NCI-H1417 (cell line): ENCODE measurements at regions not wholly inside any gene's neighbourhood (a gene's known extent, or its start where the extent isn't known, plus 50 kb on each side); places are given as distances from the start of the nearest gene placed in this dataset.

Experiments
- DNase-seq, 3 experiments: peaks; one replicate each; lab custom pipeline; 2025; lab: John Stamatoyannopoulos, UW

GRCh38 chr11:76298255-76298654 is 82.7 kb downstream of the THAP12 start:
- no peak for DNase-seq

GRCh38 chr11:76296731-76297542 is 84.0 kb downstream of the THAP12 start:
- DNase-seq = no peak

- no peak for DNase-seq
These were observed 86.9 kb upstream of the WNT11 start for GRCh38 chr11:76293189-76293631.

GRCh38 chr11:76292583-76293188 is 86.4 kb upstream of the WNT11 start:
- no peak for DNase-seq

DNA sequence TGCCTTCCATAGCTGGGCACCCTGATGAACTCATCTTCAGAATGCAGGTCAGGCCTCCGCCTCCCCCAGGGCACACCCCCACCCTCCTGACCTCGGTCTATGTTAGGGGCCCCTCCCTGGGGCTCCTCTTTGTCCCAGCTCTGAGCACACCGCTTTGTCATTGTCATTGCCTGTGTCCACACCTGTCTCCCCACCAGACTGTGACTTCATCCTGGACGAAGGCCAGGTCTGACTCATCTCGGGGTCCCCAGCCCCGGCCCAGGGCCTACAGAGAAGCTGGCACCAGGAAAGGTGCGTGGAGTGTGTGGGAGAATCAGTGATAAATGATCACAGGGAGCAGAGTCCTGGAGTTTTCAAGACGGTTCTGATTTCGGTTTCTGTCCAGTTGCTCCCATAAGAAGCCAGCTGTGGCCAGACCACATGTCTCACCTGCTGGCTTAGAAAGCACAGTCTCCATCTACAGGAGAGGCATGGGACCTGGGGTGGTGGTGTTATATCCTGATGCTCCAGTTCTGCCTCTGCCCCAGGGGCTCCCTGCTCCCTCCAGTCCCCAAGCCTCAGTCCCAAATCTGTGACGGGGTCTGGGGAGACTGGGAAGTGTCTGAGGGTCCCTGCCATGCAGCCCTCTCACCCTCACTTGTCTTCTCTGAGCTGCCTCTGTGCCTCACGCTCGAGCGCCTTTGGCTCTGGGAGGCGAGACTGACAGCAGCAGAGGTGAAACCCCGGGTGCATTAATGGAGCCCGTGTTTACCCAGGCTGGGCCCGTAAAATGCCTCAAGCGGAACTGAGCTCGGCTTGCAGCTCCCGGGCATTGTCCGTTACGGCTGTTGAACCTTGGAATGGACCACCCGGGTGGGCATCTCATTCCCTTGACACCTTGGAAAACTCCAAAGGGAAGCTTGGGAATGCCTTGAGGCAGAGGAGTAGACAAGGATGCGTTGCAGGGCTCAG is 85.5 kb upstream of the WNT11 start:
- peak; percentile 20 to 48 (median 33) for DNase-seq

GRCh38 chr11:76288166-76288980 is 82.1 kb upstream of the WNT11 start:
- DNase-seq = no peak

DNA sequence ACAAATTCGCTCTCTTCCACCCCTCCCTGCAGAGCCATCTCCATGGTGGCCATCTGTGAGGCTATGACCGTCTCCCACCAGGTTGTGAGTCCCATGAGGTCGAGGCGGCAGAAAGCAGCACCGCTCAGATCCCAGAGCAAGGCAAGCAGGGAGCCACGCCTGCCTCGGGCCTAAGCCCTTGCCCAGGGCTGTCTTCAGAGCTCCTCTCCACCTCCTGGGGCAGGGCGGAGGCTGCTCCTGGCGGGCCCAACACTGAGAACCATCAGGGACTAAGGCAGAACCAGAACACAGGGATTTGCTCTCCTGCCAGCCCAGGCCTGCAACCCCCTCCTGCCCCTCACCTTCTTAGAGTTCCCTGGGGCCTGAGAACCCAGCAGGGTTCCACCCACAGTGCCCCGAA is 80.9 kb upstream of the WNT11 start:
- DNase-seq = no peak

- no peak for DNase-seq
These were observed 79.2 kb upstream of the WNT11 start for GRCh38 chr11:76285397-76286104.

- no peak for DNase-seq
These were observed 77.9 kb upstream of the WNT11 start for GRCh38 chr11:76284161-76284560.

DNA sequence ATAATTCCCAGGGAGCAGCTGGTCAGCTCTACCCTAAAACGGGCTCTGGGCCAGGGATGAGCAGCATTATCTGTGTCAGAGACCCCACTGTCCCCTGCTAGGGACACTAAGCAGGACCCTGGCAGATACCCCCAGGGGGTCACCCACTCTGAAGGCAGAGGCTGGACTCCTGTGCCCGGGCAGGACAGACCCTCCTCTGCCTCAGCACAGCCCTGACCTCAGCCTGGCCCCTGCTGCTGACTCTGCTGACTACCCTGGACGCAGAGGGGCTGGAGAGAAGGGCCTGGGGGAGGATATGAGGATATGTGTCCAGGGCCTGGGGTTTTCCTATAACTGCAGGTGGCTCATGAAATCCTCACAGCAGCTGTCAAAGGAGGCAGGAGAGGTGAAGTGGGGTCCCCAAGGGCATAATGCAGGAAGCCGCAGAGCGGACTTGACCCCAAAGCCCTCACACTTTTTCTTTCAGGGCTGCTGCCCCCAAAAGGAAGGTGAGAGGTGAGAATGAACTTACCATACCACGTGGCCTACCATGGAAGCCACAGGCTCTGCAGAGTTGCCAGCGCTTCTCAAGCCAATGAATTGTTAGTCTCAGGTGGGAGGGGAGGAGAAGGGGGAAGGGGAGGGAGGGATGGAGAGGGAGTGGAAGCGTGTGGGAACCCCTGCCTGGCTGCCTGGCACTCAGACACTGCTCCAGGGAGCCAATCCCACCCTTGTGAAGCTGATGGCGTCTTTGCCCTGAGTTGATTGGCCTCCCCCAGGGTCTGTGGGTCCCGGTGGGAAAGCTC is 76.7 kb upstream of the WNT11 start:
- peak in 1 of 3 experiments; percentile 50 for DNase-seq

- DNase-seq = no peak
These were observed 75.9 kb upstream of the WNT11 start for GRCh38 chr11:76282172-76282571.

- DNase-seq = no peak
These were observed 75.2 kb upstream of the WNT11 start for GRCh38 chr11:76281558-76281906.

DNA sequence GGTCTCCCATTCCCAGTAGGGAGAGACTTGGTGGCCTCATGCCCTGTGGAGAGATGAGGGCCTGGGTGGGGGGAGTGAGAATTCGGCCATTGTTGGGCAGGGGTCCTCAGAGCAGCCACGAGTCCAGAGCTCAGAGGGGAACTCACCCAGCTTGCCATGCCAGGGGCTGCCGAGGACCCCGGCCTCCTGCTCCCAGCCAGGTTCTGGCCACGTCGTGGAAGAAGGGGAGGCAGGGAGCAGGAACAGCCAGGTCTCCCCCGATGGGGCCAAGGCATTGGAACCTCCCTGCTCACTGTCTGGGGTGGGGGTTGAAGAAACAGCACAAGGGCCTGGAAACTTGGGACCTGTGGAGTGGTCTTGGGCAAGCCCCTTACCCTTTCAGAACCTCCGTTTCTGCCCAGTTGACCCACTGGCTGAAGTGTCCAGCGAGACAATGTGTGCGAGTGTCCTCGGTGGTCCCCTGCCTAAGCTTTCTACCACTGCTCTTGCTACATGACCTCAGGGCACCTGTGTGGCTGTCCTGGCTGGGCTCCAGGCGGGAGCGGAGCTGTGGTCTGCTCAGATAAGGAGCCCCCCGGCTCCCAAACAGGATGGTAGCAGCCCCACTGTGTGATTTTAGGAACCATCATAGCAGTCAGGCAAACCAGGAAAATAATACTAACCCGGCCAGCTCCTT is 74.7 kb upstream of the WNT11 start:
- DNase-seq = no peak

DNA sequence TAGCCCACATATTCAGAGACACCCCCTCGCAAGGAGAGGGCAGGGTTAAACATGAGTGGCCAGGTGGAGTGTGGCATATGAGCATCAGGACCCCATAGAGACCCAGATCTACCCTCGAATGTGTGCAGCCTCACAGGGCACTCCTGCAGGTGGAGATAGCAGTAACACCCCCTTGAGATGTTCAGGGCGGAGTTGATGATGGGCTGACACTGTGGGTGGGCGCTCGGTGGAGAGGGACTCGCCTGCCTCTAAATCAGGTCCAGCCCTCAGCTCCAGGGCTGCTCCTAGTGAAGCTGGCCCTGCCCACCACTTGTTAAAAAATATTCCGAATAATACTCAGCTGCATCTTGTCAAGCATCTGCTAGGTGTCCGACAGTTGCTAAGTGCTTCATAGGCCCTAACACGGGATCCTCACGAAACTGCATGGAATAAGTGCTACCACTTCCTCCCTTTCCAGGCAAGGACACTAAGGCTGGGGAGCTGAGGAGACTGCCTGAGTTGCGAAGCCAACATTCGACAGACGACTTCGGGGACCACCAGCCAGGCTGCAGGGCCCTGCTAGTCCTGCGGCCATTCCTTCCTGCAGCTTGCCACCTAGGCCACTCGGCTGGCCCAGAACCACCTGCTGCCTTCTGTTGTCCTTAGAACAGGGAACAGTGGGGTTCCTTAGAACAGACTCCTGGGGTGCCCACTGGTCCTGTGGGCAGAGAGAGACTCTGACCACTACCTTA is 74.0 kb upstream of the WNT11 start:
- DNase-seq = peak in 1 of 3 experiments; percentile 42

GRCh38 chr11:76279646-76280045 is 73.3 kb upstream of the WNT11 start:
- DNase-seq = peak in 2 of 3 experiments; percentile 46 to 79

DNA sequence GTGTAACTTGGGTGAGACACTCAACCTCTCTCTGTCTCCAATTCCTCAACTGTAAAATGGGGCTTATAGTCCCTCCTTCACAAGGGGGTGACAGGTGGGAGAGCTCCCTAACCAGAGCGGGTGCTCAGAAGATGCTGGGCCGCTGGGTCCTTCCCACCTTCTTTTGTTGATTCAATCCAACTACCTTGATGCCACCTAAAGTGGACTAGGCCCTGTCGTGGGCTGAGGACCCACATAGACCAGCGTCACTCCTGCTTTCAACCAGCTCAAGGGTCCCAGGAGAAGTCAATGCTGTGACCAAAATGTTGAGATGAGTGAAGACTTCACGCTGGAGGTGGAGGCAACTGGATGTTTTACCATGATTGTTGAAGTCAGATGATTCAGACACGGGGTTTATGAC is 72.7 kb upstream of the WNT11 start:
- no peak for DNase-seq

DNA sequence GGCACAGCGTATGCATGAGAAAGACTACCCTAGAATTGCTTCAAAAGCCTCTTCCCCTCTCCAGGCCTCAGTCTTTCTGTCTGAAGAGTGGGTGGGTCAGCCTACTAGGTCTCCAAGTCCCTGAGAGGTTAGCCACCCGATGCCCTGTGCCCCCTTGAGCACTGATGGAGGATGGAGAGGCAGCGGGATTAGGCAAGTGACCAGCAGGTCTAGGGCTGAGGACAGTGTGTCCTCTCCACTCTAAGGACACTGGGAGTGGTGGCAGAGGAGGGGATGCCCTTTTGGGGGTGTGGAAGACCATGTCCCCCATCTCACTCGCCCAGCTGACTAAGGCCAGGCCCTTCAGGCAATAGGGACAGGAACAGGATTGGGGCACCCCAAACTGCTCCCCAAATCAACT is 72.2 kb upstream of the WNT11 start:
- no peak for DNase-seq

DNA sequence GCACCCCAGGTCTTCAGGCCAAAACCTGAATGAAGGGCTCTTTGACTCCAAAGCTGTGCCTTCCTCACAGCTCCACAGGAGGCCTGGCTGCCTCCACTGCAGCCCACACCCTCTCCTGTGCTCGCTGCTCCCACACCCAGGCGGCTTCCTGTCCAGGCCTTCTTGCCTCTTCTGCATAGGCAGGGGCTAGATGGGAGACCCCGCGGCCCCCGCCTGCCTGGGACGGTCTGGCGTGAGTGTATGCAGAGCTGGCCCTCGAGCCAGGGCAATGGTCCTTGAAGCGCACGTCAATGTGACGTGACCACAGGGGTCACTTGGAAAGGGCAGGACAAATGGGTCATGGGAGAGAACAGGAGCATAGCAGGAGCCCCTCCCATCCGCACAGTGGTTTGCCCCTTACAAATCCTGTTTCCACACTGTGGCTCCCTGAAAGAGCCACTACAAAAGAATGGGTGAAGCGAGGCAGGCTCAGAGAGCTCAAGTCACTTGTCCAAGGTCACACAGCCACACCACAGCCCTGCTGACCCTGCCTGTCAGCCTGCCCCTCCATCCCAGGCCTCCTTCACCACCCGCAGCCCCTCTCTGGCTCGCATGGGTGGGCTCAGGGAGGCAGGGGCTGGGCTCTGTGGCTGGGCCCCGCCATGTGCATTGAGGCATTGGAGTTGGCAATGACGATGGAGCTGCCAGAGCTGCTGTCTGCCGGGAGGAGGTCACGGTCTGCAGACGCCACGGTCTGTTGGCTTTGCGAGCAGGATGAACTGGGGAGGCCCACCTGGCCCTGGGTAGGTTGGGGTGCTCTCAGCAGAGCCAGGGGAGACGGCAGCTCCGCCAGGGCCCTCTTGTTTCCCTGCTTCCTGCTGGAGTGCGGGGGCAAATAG is 71.2 kb upstream of the WNT11 start:
- no peak for DNase-seq
